HG02623 (cell line): ENCODE measurements at regions not wholly inside any gene's neighbourhood (a gene's known extent, or its start where the extent isn't known, plus 50 kb on each side); places are given as distances from the start of the nearest gene placed in this dataset.

Source experiments
- ATAC-seq: cut with Tn5 transposase; IDR thresholded peaks from one replicate; pipeline ENCODE4 v1.9.1; 2021; ENCODE audit warnings: moderate library complexity; ENCODE audit not compliant: unreplicated experiment

- ATAC-seq: no peak
Measured at GRCh38 chr4:151953312-151953711, 192.5 kb upstream of the GATB start.

- no peak for ATAC-seq
Measured at GRCh38 chr4:151952711-151953254, 192.0 kb upstream of the GATB start.

- no peak for ATAC-seq
Measured at GRCh38 chr4:151952137-151952536, 191.3 kb upstream of the GATB start.

- no peak for ATAC-seq
Measured at GRCh38 chr4:151951671-151952050, 190.9 kb upstream of the GATB start.

GRCh38 chr4:151950993-151951670 is 190.3 kb upstream of the GATB start:
- no peak for ATAC-seq

GRCh38 chr4:151948351-151949016 is 187.7 kb upstream of the GATB start:
- ATAC-seq: no peak

GRCh38 chr4:151946718-151947117 is 185.9 kb upstream of the GATB start:
- ATAC-seq: no peak

GRCh38 chr4:151942971-151943370 is 182.2 kb upstream of the GATB start:
- no peak for ATAC-seq

- no peak for ATAC-seq
Measured at GRCh38 chr4:151940926-151941617, 180.3 kb upstream of the GATB start.

GRCh38 chr4:151940291-151940690 is 179.5 kb upstream of the GATB start:
- ATAC-seq: no peak

GRCh38 chr4:151939670-151940069 is 178.9 kb upstream of the GATB start:
- no peak for ATAC-seq

GRCh38 chr4:151935411-151935810 is 174.6 kb upstream of the GATB start:
- ATAC-seq: no peak

GRCh38 chr4:151934766-151935165 is 174.0 kb upstream of the GATB start:
- ATAC-seq: no peak

- no peak for ATAC-seq
Measured at GRCh38 chr4:151933122-151933827, 172.5 kb upstream of the GATB start.

- no peak for ATAC-seq
Measured at GRCh38 chr4:151931563-151931962, 170.8 kb upstream of the GATB start.

- ATAC-seq: no peak
Measured at GRCh38 chr4:151930372-151930771, 169.6 kb upstream of the GATB start.

- ATAC-seq: no peak
Measured at GRCh38 chr4:151928112-151928511, 167.3 kb upstream of the GATB start.

GRCh38 chr4:151922811-151923210 is 162.0 kb upstream of the GATB start:
- ATAC-seq: no peak

GRCh38 chr4:151922306-151922705 is 161.5 kb upstream of the GATB start:
- no peak for ATAC-seq

- ATAC-seq: no peak
Measured at GRCh38 chr4:151921811-151922210, 161.0 kb upstream of the GATB start.

GRCh38 chr4:151921386-151921785 is 160.6 kb upstream of the GATB start:
- no peak for ATAC-seq
